HG03139 (cell line): ENCODE measurements at regions not wholly inside any gene's neighbourhood (a gene's known extent, or its start where the extent isn't known, plus 50 kb on each side); places are given as distances from the start of the nearest gene placed in this dataset.

Experiments
- ATAC-seq: cut with Tn5 transposase; IDR thresholded peaks from one replicate; pipeline ENCODE4 v1.9.1; 2021; ENCODE audit not compliant: unreplicated experiment

DNA sequence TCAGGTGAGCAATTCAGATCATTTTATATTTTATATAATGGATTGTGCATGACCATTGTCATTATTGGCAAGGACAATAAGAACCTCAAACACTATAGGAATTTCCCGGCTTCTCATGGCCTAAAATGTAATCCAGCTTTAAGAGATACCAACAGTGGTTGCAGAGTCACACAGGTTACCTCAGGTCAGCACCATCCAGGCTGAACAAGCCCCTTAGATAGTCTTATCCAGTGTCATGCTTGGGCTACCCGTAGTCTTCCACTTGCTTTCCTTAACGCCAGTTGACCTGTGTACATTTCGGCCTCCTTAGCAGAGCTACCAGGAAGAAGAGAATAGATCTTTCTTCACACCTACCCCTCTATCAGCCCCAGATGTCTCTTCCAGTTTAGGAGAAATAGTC is 293.3 kb upstream of the SYT4 start:
- ATAC-seq: no peak

DNA sequence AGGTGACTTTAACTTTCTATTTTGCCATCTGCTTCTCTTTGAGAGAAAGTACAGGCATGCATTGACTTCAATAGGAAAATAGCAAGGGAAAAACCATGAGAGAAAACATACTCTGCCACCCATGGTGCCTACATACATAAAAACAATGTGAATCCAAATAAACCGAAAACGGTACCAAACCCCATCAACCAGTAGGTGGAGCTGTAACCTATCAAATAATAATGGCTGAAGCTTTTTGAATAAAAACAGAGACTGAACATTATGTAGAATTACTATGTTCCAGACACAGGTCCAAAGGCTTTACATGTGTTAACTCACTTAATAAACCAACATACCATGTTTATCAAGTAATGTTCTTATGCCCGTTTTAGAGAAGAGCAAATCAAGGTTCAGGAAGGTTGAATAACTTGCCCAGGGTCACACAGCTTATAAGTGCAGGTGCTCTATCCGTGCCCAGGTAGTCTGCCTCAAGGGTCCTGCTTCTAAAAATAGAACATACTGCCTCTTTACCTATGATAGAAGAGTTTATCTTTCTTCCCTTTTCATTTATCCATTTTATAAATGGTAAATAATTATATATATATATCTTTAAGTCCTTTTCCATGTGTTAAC is 293.9 kb upstream of the SYT4 start:
- no peak for ATAC-seq

DNA sequence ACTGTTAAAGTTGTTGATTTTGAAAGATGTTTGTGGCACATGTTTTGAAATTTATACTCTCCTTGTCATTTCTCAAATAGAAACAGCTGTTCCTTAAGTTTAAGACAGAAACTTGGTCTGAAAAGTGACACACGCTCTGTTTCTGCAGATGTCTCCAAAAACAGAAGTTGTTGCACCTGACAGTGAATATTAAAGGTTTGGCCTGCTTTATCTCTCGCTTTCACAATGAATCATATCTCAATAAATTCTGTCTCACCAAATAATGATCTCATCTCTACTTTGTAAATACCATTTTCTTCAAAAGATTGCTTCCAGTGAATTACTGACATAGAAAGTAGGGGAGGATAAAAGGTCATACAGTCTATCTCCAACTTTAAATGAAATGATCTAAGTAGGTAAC is 294.9 kb upstream of the SYT4 start:
- ATAC-seq: no peak

DNA sequence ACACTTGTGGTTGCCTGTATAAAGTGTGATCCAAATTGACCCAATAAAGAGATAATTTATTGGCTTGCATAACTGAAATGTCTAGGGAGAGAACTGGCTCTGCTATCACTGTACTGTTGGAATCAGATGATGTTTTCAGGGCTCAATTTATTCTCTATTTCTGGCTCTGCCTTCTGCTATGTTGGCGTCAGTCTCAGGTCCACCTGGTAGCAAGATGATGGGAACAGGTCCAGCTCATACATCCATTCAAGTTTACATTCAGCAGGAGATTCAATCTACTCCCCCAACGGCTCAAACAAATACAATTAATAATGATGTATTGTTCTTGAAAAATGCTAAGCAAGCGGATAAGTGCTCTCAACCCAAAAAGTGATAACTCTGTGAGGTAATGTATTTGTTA is 297.7 kb upstream of the SYT4 start:
- ATAC-seq: no peak

DNA sequence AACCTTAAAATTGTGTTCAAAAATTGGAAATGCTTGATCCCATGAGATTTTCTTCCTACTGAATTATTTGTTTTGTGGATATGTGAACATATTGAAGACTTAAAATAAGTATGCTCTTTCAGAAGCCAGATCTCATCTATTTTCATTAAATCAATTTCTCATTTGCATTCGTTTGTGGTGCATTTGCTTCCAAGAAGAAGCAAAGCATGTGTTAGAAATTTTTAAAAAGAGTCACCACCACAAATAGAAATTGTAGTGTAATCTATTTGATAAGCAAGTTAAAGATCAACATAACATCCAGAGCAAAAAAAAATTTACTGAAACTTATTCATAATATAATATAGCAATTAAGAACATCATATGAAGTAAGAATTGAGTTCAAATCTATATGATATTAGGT is 300.9 kb upstream of the SYT4 start:
- no peak for ATAC-seq

DNA sequence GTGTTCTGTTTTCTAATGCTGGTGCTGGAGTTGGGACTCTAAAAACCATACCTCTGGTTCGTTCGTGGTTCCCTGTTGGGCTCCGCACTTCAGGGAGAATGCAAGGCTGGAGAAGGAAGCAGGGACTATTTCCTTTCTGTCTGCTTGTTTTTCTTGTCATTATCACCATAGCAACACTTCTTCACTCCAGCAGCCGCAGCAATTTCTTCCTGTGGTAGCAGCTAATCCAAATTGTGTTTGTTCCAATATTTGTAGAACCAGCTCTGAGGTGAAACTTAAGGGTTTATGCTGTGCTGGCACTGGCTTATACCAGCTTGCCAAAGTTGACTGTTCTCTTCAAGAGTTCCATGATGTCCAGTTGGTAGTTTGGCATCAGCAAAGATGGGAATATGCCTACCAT is 301.4 kb upstream of the SYT4 start:
- no peak for ATAC-seq

DNA sequence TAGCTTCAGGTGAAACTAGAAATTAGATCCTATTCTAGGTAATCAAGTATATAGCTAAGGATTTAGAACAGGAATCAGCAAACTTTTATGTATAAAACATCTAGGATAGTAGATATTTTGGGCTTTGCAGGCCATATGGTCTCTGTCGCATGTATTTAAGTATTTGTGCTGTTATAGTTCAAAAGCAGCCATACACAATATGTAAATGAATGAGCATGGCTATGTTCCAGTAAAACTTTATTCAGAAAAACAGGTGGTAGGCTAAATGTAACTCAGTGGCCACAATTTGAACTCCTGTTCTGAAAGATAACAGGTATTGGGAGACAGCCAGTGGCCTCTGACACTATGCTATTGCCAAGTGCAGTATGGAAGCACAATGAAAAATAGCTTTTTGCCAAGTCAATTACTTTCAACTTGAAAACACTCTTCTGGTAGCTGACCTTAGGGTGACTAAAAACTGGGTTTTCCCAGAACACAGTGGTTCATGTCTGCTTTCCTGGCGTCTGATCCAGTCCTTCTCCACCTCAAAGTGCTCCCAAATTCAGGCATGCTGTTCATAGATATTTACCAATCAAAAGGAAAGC is 304.7 kb upstream of the SYT4 start:
- no peak for ATAC-seq

DNA sequence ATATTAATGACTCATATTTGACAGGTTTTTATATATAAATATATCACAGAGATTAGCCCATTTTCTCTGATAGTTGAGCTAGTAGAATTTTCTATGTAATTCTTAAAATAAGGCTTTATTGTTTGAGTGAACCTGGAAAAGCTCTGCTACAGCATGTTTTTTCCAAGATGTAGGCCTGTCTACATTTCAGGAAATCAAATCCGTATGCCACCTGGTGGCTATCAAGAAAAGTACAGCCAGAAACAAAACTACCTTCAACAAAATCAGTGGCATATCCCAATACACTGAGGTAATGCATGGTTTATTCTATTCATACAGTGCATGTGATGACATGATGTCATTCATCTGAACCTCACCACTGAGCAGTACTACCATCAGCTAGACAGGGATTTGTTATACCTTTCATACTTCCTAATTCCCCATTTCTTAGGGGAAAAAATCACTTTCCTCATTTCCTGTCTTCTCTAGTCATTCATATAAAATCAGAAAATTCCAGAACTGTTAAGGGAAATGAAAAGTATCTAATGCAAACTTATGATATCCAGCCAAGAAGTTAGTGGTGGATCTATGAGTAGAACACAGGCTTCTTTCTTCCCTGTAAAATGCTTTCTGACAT is 310.4 kb upstream of the SYT4 start:
- ATAC-seq: peak; percentile 66

DNA sequence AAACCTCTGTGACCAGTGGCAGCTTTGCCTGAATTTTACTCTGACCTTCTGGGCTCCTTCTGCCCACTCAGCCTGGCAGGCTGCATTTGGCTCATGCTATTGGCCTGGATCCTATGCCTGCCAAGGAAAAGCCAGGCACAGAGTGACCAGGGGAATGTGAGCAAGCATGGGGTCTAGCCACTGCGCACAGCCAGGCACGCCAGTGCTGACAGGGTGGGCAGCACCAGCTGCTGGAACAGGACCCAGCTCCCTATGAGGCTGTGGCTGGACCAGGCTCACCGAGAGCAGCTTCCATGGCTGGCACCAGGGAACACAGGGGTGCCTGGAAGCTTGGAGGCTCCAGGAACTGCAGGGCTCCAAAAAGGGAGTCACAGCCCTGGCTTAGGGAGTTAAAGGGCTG is 311.5 kb upstream of the SYT4 start:
- no peak for ATAC-seq

DNA sequence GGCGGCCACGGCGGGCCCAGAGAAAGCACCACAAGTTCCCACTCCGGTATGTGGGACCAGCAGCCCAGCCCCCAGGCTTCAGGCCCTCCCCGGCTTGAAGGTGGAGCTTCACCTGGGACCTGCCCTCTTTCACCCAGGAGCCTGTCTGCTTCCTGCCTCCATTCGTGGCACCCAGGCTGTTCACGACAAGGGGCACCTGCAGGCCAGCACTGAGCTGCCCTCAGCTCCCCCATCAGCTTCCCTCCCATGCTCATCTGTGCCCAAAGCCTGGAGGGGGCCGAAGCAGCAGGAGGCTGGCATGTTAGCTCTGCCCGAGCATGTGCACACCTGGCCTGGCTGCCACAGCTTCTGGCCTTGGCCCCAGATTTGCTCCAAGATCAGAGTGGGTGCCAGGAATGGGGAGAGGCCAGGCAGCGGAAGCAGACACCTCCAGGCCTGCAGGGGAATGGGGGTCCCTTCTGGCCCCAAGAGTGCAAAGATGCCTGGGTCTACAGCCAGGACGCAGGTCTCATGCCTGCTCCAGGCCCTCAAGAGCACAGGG is 312.4 kb upstream of the SYT4 start:
- no peak for ATAC-seq

DNA sequence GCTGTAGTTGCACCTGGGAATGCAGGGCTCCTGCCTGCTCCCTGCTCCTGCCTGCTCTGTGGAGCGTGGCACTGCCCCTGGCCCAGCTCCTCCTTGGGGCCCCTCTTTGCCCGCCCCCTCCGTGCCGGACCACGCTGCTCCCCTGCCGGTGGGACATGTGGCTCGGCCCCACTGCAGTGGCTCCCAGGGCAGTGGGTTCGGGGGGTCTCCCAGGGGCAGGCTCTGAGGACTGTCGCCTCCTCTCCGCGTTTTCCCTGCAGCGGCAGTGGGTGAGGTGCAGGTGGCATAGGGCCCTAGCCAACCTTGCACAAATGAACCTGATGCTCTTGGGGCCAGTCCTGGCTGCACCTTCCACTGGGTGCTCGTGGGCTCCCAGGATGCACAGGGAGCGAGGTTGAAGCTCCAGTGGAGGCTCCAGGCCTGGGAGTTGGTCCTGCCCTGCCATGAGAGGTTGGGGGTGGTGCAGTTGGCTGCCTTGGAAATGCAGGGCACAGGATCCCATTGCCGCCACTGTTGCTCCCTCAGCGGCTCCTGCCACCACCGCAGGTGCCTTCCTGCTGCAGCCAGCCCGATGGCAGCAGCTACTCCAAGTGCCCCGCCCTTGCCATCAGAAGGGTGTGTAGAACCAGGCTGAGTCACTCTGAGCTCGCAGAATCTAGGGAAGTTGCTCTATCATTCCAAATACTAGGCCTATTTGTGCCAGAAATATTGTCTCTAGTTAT is 313.1 kb upstream of the SYT4 start:
- no peak for ATAC-seq

DNA sequence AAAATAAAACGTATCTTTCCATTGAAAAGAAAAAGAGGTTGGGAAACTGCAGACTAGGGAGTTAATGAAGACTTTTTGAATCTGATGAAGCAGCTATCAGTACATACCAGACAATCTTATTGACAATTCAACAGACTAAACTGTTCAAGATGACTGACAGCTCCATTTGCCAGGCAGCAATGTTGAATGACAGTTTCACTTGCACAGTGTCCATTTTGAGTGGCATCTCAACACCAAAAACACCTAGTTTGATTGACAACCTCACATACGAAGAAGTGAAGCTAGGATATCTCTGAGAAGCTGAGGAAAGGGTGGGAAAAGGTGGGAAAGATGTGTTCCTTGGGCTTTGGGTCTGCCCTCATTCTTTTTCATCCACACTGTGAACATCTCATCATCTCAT is 315.0 kb upstream of the SYT4 start:
- ATAC-seq: no peak

DNA sequence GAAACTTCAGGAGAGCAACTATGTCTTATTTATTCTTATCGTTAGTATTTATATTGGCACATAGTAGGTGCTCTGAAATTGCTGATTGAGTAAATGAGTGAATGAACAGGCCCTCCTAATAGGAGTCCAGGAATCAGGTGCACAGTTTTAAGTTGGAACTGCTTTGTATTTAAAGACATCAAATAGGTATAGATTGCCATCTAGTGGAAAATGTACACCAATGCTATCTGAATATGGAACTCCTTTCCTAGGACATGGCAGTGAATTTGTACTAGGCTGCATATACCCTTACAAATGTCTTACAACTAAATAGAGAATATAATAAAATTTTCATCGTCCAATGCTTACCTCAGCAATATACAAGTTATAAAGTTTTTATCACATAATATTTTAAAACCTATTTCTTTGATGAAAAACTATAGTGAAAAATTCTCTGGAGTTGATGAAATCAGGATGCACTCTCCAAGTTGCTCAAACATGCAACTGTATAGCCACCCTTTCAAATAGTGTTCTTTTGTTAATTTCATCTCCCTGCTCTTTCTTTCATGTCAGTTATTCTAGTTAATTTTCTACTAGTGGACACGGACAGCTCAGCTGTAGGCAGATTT is 318.9 kb upstream of the SYT4 start:
- peak; percentile 57 for ATAC-seq

DNA sequence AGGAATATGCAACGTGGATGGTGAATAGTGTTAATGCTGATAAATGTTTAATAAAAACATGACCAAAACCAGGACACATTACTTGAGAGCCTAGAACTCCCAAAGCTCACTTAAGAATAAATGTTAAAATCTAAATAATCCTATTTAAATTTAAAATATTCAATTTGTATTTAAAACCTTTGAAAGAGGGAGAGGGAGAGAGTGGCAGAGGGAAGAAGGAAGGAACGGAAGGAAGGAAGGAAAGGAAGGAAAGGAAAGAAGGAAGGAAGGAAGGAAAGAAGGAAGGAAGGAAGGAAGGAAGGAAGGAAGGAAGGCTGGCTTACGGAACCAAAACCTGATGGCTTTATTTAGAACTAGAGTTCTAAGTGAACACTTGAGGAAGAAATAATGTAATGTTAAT is 324.1 kb upstream of the SYT4 start:
- no peak for ATAC-seq

DNA sequence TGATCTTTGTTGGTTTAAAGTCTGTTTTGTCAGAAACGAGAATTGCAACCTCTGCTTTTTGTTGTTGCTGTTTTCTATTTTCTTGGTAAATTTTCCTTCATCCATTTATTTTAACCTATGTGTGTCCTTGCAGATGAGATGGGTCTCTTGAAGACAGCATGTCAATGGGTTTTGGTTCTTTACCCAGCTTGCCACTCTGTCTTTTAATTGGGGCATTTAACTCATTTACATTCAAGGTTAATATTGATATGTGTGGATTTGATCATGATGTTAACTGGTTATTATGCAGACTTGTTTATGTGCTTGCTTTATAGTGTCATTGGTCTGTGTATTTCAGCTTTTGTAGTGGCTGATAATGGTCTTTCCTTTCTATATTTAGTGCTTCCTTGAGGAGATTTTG is 327.9 kb upstream of the SYT4 start:
- no peak for ATAC-seq

DNA sequence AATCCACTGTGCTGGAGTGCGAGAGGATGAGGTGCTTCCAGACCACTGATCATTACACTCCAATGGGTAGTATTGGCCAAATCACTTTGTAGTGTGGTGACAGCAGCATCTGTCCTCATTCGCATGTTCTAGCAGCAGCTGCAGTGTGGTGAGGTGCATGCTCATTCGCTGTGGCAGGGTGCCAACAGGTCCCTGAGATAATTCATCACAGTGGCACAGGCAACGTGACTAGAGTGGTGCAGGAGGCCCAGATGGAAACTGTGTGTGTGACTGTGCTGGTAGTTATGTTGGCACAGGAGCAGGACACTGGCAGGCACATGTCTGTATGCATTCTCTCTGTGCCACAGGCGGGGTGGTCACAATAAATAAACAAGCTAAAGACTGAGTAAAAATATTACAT is 329.5 kb upstream of the SYT4 start:
- no peak for ATAC-seq

DNA sequence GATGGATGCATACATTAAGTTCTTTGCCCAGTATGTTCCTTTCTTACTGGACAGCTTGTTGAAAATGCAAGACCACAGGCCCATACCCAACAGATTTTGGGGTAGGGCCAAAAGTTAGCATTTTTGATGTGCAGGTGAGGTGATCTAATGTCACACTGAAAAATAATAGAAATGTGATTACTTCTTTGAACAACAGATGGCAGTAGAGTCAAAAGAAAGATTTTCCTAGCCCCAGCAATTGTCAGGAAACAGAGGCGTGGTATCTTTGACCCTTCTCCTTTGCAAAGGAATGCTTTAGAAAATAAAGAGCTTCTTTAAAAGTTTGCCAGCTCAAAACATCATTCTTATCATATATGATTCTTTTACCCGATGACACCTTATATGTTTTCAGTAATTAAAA is 343.6 kb upstream of the SYT4 start:
- no peak for ATAC-seq

DNA sequence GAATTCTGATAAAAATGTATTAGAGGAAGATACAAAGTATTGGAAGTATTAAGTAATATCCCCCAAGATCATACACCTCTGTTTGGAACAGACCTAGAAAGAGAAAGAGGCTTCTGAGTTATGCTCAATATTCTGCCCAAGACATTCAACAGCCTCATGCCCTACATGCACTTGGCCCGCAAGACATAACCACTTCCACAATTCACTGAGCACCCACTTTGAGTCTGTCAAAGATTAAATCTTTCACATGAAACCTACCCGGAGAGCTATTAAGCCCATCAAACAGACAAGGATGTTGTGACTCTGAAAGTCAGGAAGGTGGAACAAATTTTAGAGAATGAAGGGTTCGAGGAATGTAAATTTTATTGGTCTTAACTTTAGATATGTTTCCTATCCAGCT is 344.7 kb upstream of the SYT4 start:
- ATAC-seq: no peak

DNA sequence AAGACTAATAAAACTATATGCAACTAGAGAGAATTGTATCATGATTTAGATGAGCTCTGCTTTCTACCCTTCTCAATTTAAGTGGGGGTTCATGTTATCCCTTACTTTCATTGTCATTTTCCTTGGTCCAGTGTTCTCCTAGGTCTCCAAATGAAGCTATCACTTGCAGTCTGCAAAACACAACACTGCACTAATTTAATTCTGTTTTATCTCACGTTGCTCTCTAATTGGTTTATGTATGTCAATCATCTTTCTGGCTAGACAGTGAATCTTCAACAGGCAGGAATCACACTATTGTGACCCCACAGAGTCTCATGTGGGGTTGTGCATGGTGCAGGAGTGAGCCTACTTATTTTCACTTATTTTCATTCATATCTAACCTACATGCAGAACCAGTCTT is 348.3 kb upstream of the SYT4 start:
- no peak for ATAC-seq

DNA sequence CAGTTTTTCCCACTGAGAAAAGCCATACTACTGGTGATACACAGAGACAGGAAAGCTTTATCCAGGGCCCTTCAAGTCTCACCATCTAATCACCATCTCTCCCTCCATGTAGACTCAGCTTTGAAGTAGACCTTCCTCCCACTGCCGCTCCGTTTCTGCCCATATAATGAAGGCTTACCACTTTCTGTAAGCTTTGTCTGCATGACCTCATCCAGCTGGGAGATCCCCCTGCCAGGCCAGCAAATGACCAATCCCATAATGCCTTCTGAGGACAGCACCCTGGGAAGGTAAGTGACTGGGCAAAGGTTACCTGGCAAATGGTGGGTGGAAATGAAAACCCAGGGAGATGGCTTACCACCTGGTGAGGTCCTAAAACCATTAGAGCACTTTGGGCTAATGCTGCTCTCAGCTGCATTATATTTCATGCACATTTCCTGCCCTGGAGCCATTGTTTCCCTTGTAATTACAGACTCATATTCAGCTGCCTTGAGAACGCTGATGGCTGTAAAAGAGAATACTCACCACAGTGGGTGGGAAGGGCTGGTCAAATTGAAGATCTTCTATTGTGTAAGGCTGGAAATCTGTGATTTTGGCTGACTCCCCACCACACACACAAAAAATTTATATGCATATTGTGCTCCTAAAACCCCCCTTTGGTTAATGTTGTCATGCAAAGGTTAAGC is 350.7 kb upstream of the SYT4 start:
- ATAC-seq: no peak

DNA sequence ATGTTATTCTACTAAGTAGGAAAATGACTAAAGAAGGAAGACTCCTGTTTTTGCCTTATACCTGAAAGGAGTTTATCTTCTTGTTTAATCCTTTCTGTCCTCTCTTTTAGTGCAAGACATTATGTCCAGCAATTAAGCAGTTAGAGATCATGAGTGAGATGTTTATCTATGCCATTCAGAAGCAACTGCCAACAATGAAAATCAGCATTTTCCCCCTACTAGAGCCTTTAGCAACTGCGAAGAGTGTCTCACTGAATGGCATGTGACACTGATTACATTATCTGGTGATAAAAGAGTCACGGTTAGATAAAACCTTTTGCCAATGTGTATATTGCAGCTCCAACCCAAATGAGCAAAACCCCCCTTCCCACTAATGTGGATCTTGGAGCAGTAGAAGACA is 357.7 kb upstream of the SYT4 start:
- no peak for ATAC-seq
